ENCODE measurements at regions not wholly inside any gene's neighbourhood (a gene's known extent, or its start where the extent isn't known, plus 50 kb on each side); places are given as distances from the start of the nearest gene placed in this dataset.

DNA sequence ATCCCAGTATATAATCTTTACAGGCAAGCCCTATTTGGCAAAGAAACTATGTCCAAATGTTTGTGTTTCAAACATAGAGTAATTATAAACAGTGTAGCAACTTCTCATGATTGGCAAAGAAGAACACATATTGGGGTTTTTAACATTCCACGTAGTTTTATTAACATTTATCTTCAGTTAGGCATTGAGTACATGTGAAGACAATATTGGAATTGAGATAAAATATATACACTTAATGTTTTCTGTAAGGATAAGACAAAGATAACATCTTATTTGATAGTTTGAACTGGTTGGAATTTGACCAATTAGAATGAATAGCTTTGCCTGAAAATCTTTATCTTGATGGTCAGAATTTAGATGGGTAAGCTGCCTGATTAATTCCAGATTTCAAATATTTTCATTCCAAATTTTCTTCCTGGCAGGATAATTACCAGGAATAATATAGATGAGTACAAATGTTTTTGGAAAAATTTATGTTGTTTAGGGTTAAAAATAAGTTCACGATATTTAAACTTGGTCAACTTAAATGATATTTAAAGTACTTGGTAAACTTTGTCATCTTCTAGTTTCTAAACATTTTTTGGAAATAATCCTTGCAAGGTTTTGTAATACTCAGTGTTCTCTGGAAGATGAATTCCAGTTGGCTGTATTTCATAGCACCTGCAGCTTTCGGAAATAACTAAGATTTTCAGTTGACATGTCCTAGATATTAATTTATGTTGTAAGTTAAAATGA is 536.5 kb upstream of the SPRY2 start:
- no peak for TF ChIP-seq POLR2A (IDR thresholded peaks at IDR 0.05; ENCODE audit: low read depth, low read length)
- TF ChIP-seq CTCF (IDR thresholded peaks at IDR 0.05; ENCODE audit: extremely low read depth in 1 of 2, insufficient read depth in 1 of 2, low read depth in 1 of 2, low read length in 2 of 2) = no peak
- no peak for TF ChIP-seq EZH2 (IDR thresholded peaks at IDR 0.05; ENCODE audit: borderline replicate concordance, low read depth, low read length, severe bottlenecking)
- TF ChIP-seq MAX (IDR thresholded peaks at IDR 0.05; ENCODE audit: insufficient read depth, insufficient read length) = no peak
- TF ChIP-seq FOS (IDR thresholded peaks at IDR 0.05; ENCODE audit: borderline replicate concordance, insufficient read depth, low read length) = no peak
- no peak for TF ChIP-seq POLR2AphosphoS5 (IDR thresholded peaks at IDR 0.05; ENCODE audit: insufficient read depth, low read depth, low read length)
- TF ChIP-seq JUN (IDR thresholded peaks at IDR 0.05; ENCODE audit: borderline replicate concordance, insufficient read depth, insufficient read length, low read depth) = no peak
- no peak for TF ChIP-seq GATA2 (IDR thresholded peaks at IDR 0.05; ENCODE audit: insufficient read depth, insufficient read length, low read depth, low read length)
- no peak for TF ChIP-seq MYC (IDR thresholded peaks at IDR 0.05; ENCODE audit: low read depth, low read length)

Data from endothelial cell of umbilical vein (primary cell).